HEK293T (cell line): ENCODE measurements at regions not wholly inside any gene's neighbourhood (a gene's known extent, or its start where the extent isn't known, plus 50 kb on each side); places are given as distances from the start of the nearest gene placed in this dataset.

Source experiments
- BHLHE40 ChIP-seq: fragments of 450-650 bp; IDR thresholded peaks from 2 replicates; pipeline ENCODE4 v1.6.1; 2016; ENCODE audit warnings: mild to moderate bottlenecking, moderate library complexity, borderline replicate concordance
- CTBP1 ChIP-seq: fragments of 450-650 bp; IDR thresholded peaks from 2 replicates; pipeline ENCODE4 v1.6.1; 2016; ENCODE audit warnings: borderline replicate concordance
- ELF4 ChIP-seq: fragments of 450-650 bp; IDR thresholded peaks from 2 replicates; pipeline ENCODE4 v1.6.1; 2017; ENCODE audit warnings: antibody characterized with exemption
- FOXA1 ChIP-seq: fragments of 450-650 bp; IDR thresholded peaks from 2 replicates; pipeline ENCODE4 v1.6.1; 2016; ENCODE audit warnings: mild to moderate bottlenecking
- FOXK2 ChIP-seq: fragments of 450-650 bp; IDR thresholded peaks from 2 replicates; pipeline ENCODE4 v1.6.1; 2016; ENCODE audit warnings: mild to moderate bottlenecking
- FOXM1 ChIP-seq: fragments of 450-650 bp; IDR thresholded peaks from 2 replicates; pipeline ENCODE4 v1.6.1; 2017; ENCODE audit warnings: mild to moderate bottlenecking, borderline replicate concordance
- HDGF ChIP-seq: fragments of 450-650 bp; IDR thresholded peaks from 2 replicates; pipeline ENCODE4 v1.6.1; 2017; ENCODE audit warnings: antibody characterized with exemption, borderline replicate concordance
- L3MBTL2 ChIP-seq: fragments of 450-650 bp; conservative IDR thresholded peaks from 2 replicates; pipeline ENCODE4 v1.6.1; 2016; ENCODE audit warnings: mild to moderate bottlenecking
- NFRKB ChIP-seq: fragments of 450-650 bp; IDR thresholded peaks from 2 replicates; pipeline ENCODE4 v1.6.1; 2016; ENCODE audit warnings: mild to moderate bottlenecking, moderate library complexity
- SP1 ChIP-seq: fragments of 450-650 bp; IDR thresholded peaks from 2 replicates; pipeline ENCODE4 v1.6.1; 2017
- SUZ12 ChIP-seq: fragments of 450-650 bp; IDR thresholded peaks from 2 replicates; pipeline ENCODE4 v1.6.1; 2016; ENCODE audit warnings: mild to moderate bottlenecking
- TARDBP ChIP-seq: fragments of 450-650 bp; IDR thresholded peaks from 2 replicates; pipeline ENCODE4 v1.6.1; 2016
- ZNF384 ChIP-seq: fragments of 450-650 bp; IDR thresholded peaks from 2 replicates; pipeline ENCODE4 v1.6.1; 2016
- TF ChIP-seq, protein P1 (sequence below): fragments of 450-650 bp; IDR thresholded peaks from 2 replicates; pipeline ENCODE4 v1.6.1; 2016

DNA sequence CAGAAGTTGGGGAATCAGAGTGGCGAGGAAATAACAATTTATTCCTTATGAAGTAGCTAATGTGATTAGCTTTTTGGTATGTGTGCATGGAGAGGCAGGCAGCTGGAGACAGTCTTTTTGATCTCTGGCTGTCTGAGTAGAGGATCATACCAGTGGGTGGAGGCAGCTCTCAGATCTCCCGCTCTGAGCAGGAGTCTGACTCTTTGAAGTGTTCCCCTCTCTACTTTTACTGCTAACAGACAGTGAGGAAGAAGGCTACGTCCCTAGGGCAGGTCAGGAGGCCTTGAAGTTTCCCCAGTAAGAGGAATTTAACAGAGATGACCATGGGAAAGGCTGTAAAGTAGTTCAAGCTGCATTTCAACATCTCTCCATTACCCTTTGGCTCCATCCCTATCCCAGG lies 111.9 kb upstream of the REG3A start:
- no peak for TF ChIP-seq ELF4
- no peak for TF ChIP-seq TARDBP
- TF ChIP-seq FOXA1, result no peak
- TF ChIP-seq SP1, result no peak
- TF ChIP-seq NFRKB, result no peak
- TF ChIP-seq CTBP1, result no peak
- TF ChIP-seq SUZ12, result no peak
- TF ChIP-seq FOXK2, result no peak
- TF ChIP-seq BHLHE40, result no peak
- no peak for TF ChIP-seq L3MBTL2
- no peak for TF ChIP-seq FOXM1
- no peak for TF ChIP-seq ZNF384
- TF ChIP-seq, protein P1, sequence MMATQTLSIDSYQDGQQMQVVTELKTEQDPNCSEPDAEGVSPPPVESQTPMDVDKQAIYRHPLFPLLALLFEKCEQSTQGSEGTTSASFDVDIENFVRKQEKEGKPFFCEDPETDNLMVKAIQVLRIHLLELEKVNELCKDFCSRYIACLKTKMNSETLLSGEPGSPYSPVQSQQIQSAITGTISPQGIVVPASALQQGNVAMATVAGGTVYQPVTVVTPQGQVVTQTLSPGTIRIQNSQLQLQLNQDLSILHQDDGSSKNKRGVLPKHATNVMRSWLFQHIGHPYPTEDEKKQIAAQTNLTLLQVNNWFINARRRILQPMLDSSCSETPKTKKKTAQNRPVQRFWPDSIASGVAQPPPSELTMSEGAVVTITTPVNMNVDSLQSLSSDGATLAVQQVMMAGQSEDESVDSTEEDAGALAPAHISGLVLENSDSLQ, result no peak
- no peak for TF ChIP-seq HDGF
